Spleen (tissue), 11 donors: ENCODE measurements at regions not wholly inside any gene's neighbourhood (a gene's known extent, or its start where the extent isn't known, plus 50 kb on each side); places are given as distances from the start of the nearest gene placed in this dataset.

Experiments used
- DNase-seq: peaks from one replicate; pipeline ENCODE4 v3.0.0-alpha.2; 2020
- H3K27ac ChIP-seq, 8 donors: fragments of 200-600 bp; sonication (generic) in 7 of 8; 1 replicate in 4 of 8; 2 replicates in 4 of 8; pipeline versions ENCODE4 v1.5.0 to v1.8.0; 2016 to 2021; ENCODE audit warnings: inconsistent platforms in 4 of 8, mild to moderate bottlenecking in 4 of 8, moderate library complexity in 1 of 8
- H3K27me3 ChIP-seq, 7 donors: fragments of 200-600 bp; sonication (generic) in 6 of 7; replicated peaks in 1 of 7; 1 replicate in 4 of 7; 2 replicates in 3 of 7; pipeline versions ENCODE4 v1.5.0 to v1.8.0; 2016 to 2021; ENCODE audit warnings: inconsistent platforms in 3 of 7, mild to moderate bottlenecking in 1 of 7
- H3K36me3 ChIP-seq, 6 donors: fragments of 200-600 bp; sonication (generic) in 5 of 6; 1 replicate in 4 of 6; 2 replicates in 2 of 6; pipeline versions ENCODE4 v1.5.0 to v1.8.0; 2016 to 2021; ENCODE audit warnings: inconsistent platforms in 2 of 6
- H3K4me1 ChIP-seq, 6 donors: fragments of 200-600 bp; sonication (generic) in 5 of 6; 1 replicate in 3 of 6; 2 replicates in 3 of 6; pipeline versions ENCODE4 v1.5.0 to v1.8.0; 2016 to 2021; ENCODE audit warnings: inconsistent platforms in 3 of 6
- H3K4me3 ChIP-seq, 8 donors: fragments of 200-600 bp; sonication (generic) in 7 of 8; 1 replicate in 4 of 8; 2 replicates in 4 of 8; pipeline versions ENCODE4 v1.5.0 to v1.8.0; 2016 to 2021; ENCODE audit warnings: inconsistent platforms in 4 of 8, mild to moderate bottlenecking in 4 of 8, moderate library complexity in 2 of 8
- H3K9me3 ChIP-seq, 8 donors: fragments of 200-600 bp; sonication (generic) in 7 of 8; 1 replicate in 4 of 8; 2 replicates in 4 of 8; pipeline versions ENCODE4 v1.5.0 to v1.8.0; 2016 to 2021; ENCODE audit warnings: inconsistent platforms in 4 of 8
- CTCF ChIP-seq, 11 experiments: fragments of 200-600 bp in 7 of 11; fragments of 450-650 bp in 4 of 11; sonication (generic) in 4 of 11; IDR thresholded peaks in 8 of 11; conservative IDR thresholded peaks in 3 of 11; 1 replicate in 7 of 11; 2 replicates in 4 of 11; pipeline versions ENCODE4 v1.4.0 to v1.8.0; 2016 to 2021; ENCODE audit warnings: antibody characterized with exemption in 11 of 11, inconsistent platforms in 4 of 11, mild to moderate bottlenecking in 1 of 11
- POLR2A ChIP-seq, 3 donors: fragments of 450-650 bp; IDR thresholded peaks; one replicate each; pipeline ENCODE4 v1.5.1; 2017; ENCODE audit warnings: antibody characterized with exemption in 3 of 3, mild to moderate bottlenecking in 1 of 3
- POLR2AphosphoS5 ChIP-seq, 3 donors: sonication (generic); formaldehyde crosslinking; IDR thresholded peaks; one replicate each; pipeline ENCODE4 v1.5.1; 2017; ENCODE audit warnings: antibody characterized with exemption in 3 of 3
- WGBS, 5 donors: extraction: QIAGEN DNeasy Blood & Tissue Kit in 3 of 5; methylation state at CpG; one replicate each; pipeline versions ENCODE4 v1.1.5 to v1.1.7; 2013 to 2018; 5-methylcytosine and 5-hydroxymethylcytosine counted together
- intact Hi-C: fragments of 100-400 bp; cut with DNase I; formaldehyde crosslinking; loops from one replicate; pipeline ENCODE4 v1.15.0; 2023; ENCODE audit warnings: low total_unique reads
- donor health status: healthy with polysubstance abuse.
- donor health status: DM: no; HTN: no; CAD: no; lungs with moderate emphysema.
- donor health status: DM: no; HTN: no; CAD: no.
- donor health status: Bipolar disorder and iron deficiency.
- donor health status: healthy.
- donor health status: DM: no; HTN: no; CAD: no.
- donor health status: DM: yes; HTN: yes; CAD: no.

- Histone ChIP-seq H3K4me1 (peaks cover 0 to 12% (median 0%) of the 10 kb centered on the region in 6 donors), H3K36me3 (no peaks in the 10 kb centered on the region), H3K9me3 (peaks cover 0 to 13% (median 0%) of the 10 kb centered on the region in 8 donors), H3K4me3 (no peak overlapping the region), H3K27me3 (no peaks in the 10 kb centered on the region), H3K27ac (no peak overlapping the region)
- DNase-seq = no peak
- 78 to 89% (median 87%) methylated on average over 2 of the region's 2 CpGs for WGBS, 5 donors
- intact Hi-C loops = no loop called here
- TF ChIP-seq CTCF (IDR thresholded peaks at IDR 0.05 in 8 of 11, conservative IDR thresholded peaks at IDR 0.05 in 3 of 11) (no peak), POLR2AphosphoS5 (IDR thresholded peaks at IDR 0.05) (no peak), POLR2A (IDR thresholded peaks at IDR 0.05) (no peak)
These were observed 271.8 kb downstream of the QKI start for GRCh38 chr6:163686301-163686700.

- intact Hi-C loops = no loop called here
- H3K9me3 ChIP-seq = peaks cover 0 to 13% (median 0%) of the 10 kb centered on the region in 8 donors
- no peak overlapping the region for H3K27ac ChIP-seq
- H3K36me3 ChIP-seq = no peaks in the 10 kb centered on the region
- no peak for DNase-seq
- 96 to 98% (median 98%) methylated on average over 1 of the region's 1 CpG for WGBS, 5 donors
- TF ChIP-seq CTCF (IDR thresholded peaks at IDR 0.05 in 8 of 11, conservative IDR thresholded peaks at IDR 0.05 in 3 of 11) (no peak), POLR2AphosphoS5 (IDR thresholded peaks at IDR 0.05) (no peak), POLR2A (IDR thresholded peaks at IDR 0.05) (no peak)
- H3K4me1 ChIP-seq = peaks cover 0 to 12% (median 0%) of the 10 kb centered on the region in 6 donors
- H3K27me3 ChIP-seq = no peaks in the 10 kb centered on the region
- no peak overlapping the region for H3K4me3 ChIP-seq
These were observed 268.6 kb downstream of the QKI start for GRCh38 chr6:163683105-163683622.

- no peak for DNase-seq
- TF ChIP-seq CTCF (IDR thresholded peaks at IDR 0.05 in 8 of 11, conservative IDR thresholded peaks at IDR 0.05 in 3 of 11) (no peak), POLR2AphosphoS5 (IDR thresholded peaks at IDR 0.05) (no peak), POLR2A (IDR thresholded peaks at IDR 0.05) (no peak)
- intact Hi-C loops = no loop called here
- Histone ChIP-seq H3K27ac (no peak overlapping the region), H3K27me3 (no peaks in the 10 kb centered on the region), H3K36me3 (no peaks in the 10 kb centered on the region), H3K4me3 (no peak overlapping the region), H3K4me1 (peaks cover 0 to 5% (median 0%) of the 10 kb centered on the region in 6 donors), H3K9me3 (peaks cover 0 to 13% (median 0%) of the 10 kb centered on the region in 8 donors)
- WGBS, 5 donors = 47 to 70% (median 56%) methylated on average over 4 to 5 of the region's 5 CpGs
These were observed 265.2 kb downstream of the QKI start for GRCh38 chr6:163679753-163680152.

GRCh38 chr6:163679012-163679660 lies 264.6 kb downstream of the QKI start:
- no peaks in the 10 kb centered on the region for H3K27me3 ChIP-seq
- no peak for DNase-seq
- H3K9me3 ChIP-seq = peaks cover 0 to 13% (median 0%) of the 10 kb centered on the region in 8 donors
- H3K27ac ChIP-seq = no peak overlapping the region
- no peaks in the 10 kb centered on the region for H3K36me3 ChIP-seq
- 82 to 95% (median 92%) methylated on average over 3 of the region's 3 CpGs for WGBS, 5 donors
- intact Hi-C loops = no loop called here
- TF ChIP-seq POLR2AphosphoS5 (IDR thresholded peaks at IDR 0.05) (no peak), POLR2A (IDR thresholded peaks at IDR 0.05) (no peak)
- H3K4me1 ChIP-seq = no peaks in the 10 kb centered on the region
- no peak overlapping the region for H3K4me3 ChIP-seq
